HepG2 (cell line): ENCODE measurements at regions not wholly inside any gene's neighbourhood (a gene's known extent, or its start where the extent isn't known, plus 50 kb on each side); places are given as distances from the start of the nearest gene placed in this dataset.

ENCODE experiments used
- ATAC-seq: fragments of 200-7000 bp; cut with Tn5 transposase; 3 replicates; pipeline ENCODE4 v1.9.1; 2020; ENCODE audit warnings: mild to moderate bottlenecking, moderate library complexity
- BruUV-seq: library from RNA; stranded (reverse); fragments of 400-500 nt; replicated peaks from 2 replicates; lab custom pipeline; 2021; lab: Mats Ljungman, UMichigan
- CTCF ChIA-PET: fragments of 300-600 bp; formaldehyde crosslinking; extraction: SDS; loops from one replicate; lab custom pipeline; 2021; ENCODE audit warnings: low total read pairs, inconsistent platforms, low intra/inter-chr PET ratio; lab: Yijun Ruan, JAX
- POLR2A ChIA-PET: fragments of 350-600 bp; sonication (Branson Sonifier 250); formaldehyde crosslinking; loops from one replicate; lab custom pipeline; 2020; ENCODE audit warnings: antibody characterized with exemption, inconsistent platforms; lab: Yijun Ruan, JAX
- DNase-seq: peaks from one replicate; pipeline ENCODE4 v3.0.0-alpha.2; 2015; ENCODE audit warnings: low spot score
- FAIRE-seq: peaks from 3 replicates; lab custom pipeline; 2011; peaks lifted over from hg19 to GRCh38; lab: Jason Lieb, UNC
- H2AFZ ChIP-seq: one replicate; pipeline ENCODE4 v1.6.1; 2011; ENCODE audit warnings: low read length, inconsistent platforms
- H3K27ac ChIP-seq: fragments of 300-600 bp; 3 replicates; pipeline ENCODE4 v1.8.0; 2011; ENCODE audit warnings: mixed run types, mild to moderate bottlenecking, mixed read lengths, low read length, inconsistent platforms; ENCODE audit not compliant: insufficient read depth; ENCODE audit errors: extremely low read length
- H3K27me3 ChIP-seq, 2 experiments: fragments of 200-600 bp in 1 of 2; 2 replicates in 1 of 2; 3 replicates in 1 of 2; pipeline versions ENCODE4 v1.6.0 to v1.8.0; 2011; ENCODE audit warnings: low read length in 2 of 2, mild to moderate bottlenecking in 2 of 2, moderate library complexity in 2 of 2, inconsistent platforms in 1 of 2; ENCODE audit not compliant: insufficient read depth in 2 of 2, control insufficient read depth in 1 of 2
- H3K36me3 ChIP-seq, 2 experiments: fragments of 200-600 bp in 1 of 2; replicated peaks in 1 of 2; 2 replicates in 1 of 2; 3 replicates in 1 of 2; pipeline versions ENCODE4 v1.5.1 to v1.8.0; 2011; ENCODE audit warnings: low read length in 2 of 2, inconsistent platforms in 1 of 2; ENCODE audit not compliant: insufficient read depth in 2 of 2, control insufficient read depth in 1 of 2
- H3K4me1 ChIP-seq: 2 replicates; pipeline ENCODE4 v1.5.1; 2012; ENCODE audit warnings: low read length, inconsistent platforms; ENCODE audit not compliant: insufficient read depth
- H3K4me2 ChIP-seq: 2 replicates; pipeline ENCODE4 v1.6.0; 2011; ENCODE audit warnings: low read depth, low read length, inconsistent platforms
- H3K4me3 ChIP-seq, 3 experiments: fragments of 200-600 bp in 1 of 3; sonication (generic), shearing (Covaris generic) in 1 of 3; replicated peaks in 1 of 3; 2 replicates each; pipeline ENCODE4 v1.5.1; 2011 to 2016; ENCODE audit warnings: low read length in 3 of 3, inconsistent platforms in 2 of 3, low read depth in 2 of 3, mild to moderate bottlenecking in 2 of 3, control low read depth in 1 of 3, mixed read lengths in 1 of 3; ENCODE audit not compliant: insufficient read depth in 1 of 3
- H3K79me2 ChIP-seq: one replicate; pipeline ENCODE4 v1.6.1; 2011; ENCODE audit warnings: low read length, inconsistent platforms; ENCODE audit not compliant: insufficient read depth
- H3K9ac ChIP-seq: 2 replicates; pipeline ENCODE4 v1.6.0; 2011; ENCODE audit warnings: mild to moderate bottlenecking, low read depth, low read length, inconsistent platforms; ENCODE audit not compliant: insufficient read depth
- H3K9me3 ChIP-seq: 2 replicates; pipeline ENCODE4 v1.5.1; 2012; ENCODE audit warnings: mild to moderate bottlenecking, low read length
- H4K20me1 ChIP-seq: 2 replicates; pipeline ENCODE4 v1.6.0; 2011; ENCODE audit warnings: inconsistent platforms, mild to moderate bottlenecking, low read length, moderate library complexity; ENCODE audit not compliant: insufficient read depth
- DMAP1 ChIP-seq: IDR thresholded peaks from 2 replicates; pipeline ENCODE4 v1.6.1; 2016
- ELF3 ChIP-seq: IDR thresholded peaks from 2 replicates; pipeline ENCODE4 v1.6.1; 2016; ENCODE audit warnings: missing genetic modification reagents, missing compliant biosample characterization
- EP300 ChIP-seq, 3 experiments: sonication (generic) in 1 of 3; formaldehyde crosslinking in 1 of 3; IDR thresholded peaks; 2 replicates each; pipeline versions ENCODE4 v1.5.1 to v1.6.1; 2011 to 2020; ENCODE audit warnings: low read depth in 2 of 3, low read length in 2 of 3, borderline replicate concordance in 1 of 3, improper control_type of control experiment in 1 of 3, mild to moderate bottlenecking in 1 of 3, missing genetic modification reagents in 1 of 3, moderate library complexity in 1 of 3
- ETV5 ChIP-seq: IDR thresholded peaks from 2 replicates; pipeline ENCODE4 v1.6.1; 2018; ENCODE audit warnings: missing biosample characterization, missing genetic modification reagents, inconsistent platforms, borderline replicate concordance
- FOSL2 ChIP-seq: sonication (generic); formaldehyde crosslinking; IDR thresholded peaks from 2 replicates; pipeline ENCODE4 v1.4.0; 2020; ENCODE audit warnings: missing genetic modification reagents
- GLI4 ChIP-seq: sonication (generic); formaldehyde crosslinking; IDR thresholded peaks from 2 replicates; pipeline ENCODE4 v1.5.1; 2020; ENCODE audit warnings: missing genetic modification reagents, mild to moderate bottlenecking, moderate library complexity, borderline replicate concordance
- MAF1 ChIP-seq: sonication (generic); formaldehyde crosslinking; IDR thresholded peaks from 2 replicates; pipeline ENCODE4 v1.5.0; 2020; ENCODE audit warnings: missing genetic modification reagents, borderline replicate concordance
- MZF1 ChIP-seq: sonication (generic); formaldehyde crosslinking; IDR thresholded peaks from 2 replicates; pipeline ENCODE4 v1.8.1; 2023; ENCODE audit warnings: mild to moderate bottlenecking, missing genetic modification reagents, borderline replicate concordance
- NCOA2 ChIP-seq: sonication (generic); formaldehyde crosslinking; IDR thresholded peaks from 2 replicates; pipeline ENCODE4 v1.8.0; 2022; ENCODE audit warnings: inconsistent platforms
- RARA ChIP-seq: IDR thresholded peaks from 2 replicates; pipeline ENCODE4 v1.6.1; 2016; ENCODE audit warnings: missing genetic modification reagents, missing compliant biosample characterization
- ZFP82 ChIP-seq: sonication (generic); formaldehyde crosslinking; IDR thresholded peaks from 2 replicates; pipeline ENCODE4 v1.5.1; 2020; ENCODE audit warnings: mild to moderate bottlenecking, missing genetic modification reagents, borderline replicate concordance
- ZNF24 ChIP-seq: fragments of 450-650 bp; IDR thresholded peaks from 2 replicates; pipeline ENCODE4 v1.6.1; 2017; ENCODE audit warnings: antibody characterized with exemption, mild to moderate bottlenecking
- ZNF260 ChIP-seq: sonication (generic); formaldehyde crosslinking; IDR thresholded peaks from 2 replicates; pipeline ENCODE4 v1.4.0; 2020; ENCODE audit warnings: missing genetic modification reagents, low read depth, mild to moderate bottlenecking, borderline replicate concordance
- ZNF547 ChIP-seq: sonication (generic); formaldehyde crosslinking; IDR thresholded peaks from 2 replicates; pipeline ENCODE4 v1.5.1; 2020; ENCODE audit warnings: mild to moderate bottlenecking, missing genetic modification reagents
- ZNF549 ChIP-seq: sonication (generic); formaldehyde crosslinking; IDR thresholded peaks from 2 replicates; pipeline ENCODE4 v1.5.0; 2020; ENCODE audit warnings: missing genetic modification reagents
- ZNF615 ChIP-seq: sonication (generic); formaldehyde crosslinking; IDR thresholded peaks from 2 replicates; pipeline ENCODE4 v1.5.0; 2020; ENCODE audit warnings: mild to moderate bottlenecking, missing genetic modification reagents, borderline replicate concordance
- ZNF687 ChIP-seq: sonication (generic); formaldehyde crosslinking; IDR thresholded peaks from 2 replicates; pipeline ENCODE4 v1.5.1; 2020; ENCODE audit warnings: mild to moderate bottlenecking, missing genetic modification reagents, moderate library complexity
- ZNF879 ChIP-seq: sonication (generic); formaldehyde crosslinking; IDR thresholded peaks from 2 replicates; pipeline ENCODE4 v1.8.1; 2023; ENCODE audit warnings: missing genetic modification reagents
- WGBS: methylation state at CpG from one replicate; pipeline ENCODE4 v1.1.6; 2017; ENCODE audit warnings: low lambda C conversion rate; 5-methylcytosine and 5-hydroxymethylcytosine counted together
- in situ Hi-C: cut with HindIII; loops from 2 replicates; pipeline ENCODE4 v1.10.0; 2017; ENCODE audit warnings: low pct_unique_long_range_greater_than_20kb; ENCODE audit not compliant: extremely low pct_ligation_motif_present
- intact Hi-C: fragments of 100-400 bp; cut with micrococcal nuclease; formaldehyde crosslinking; loops from one replicate; pipeline ENCODE4 v1.10.0; 2022; ENCODE audit not compliant: unreplicated experiment
- TF ChIP-seq, protein P1 (sequence below): sonication (generic); formaldehyde crosslinking; IDR thresholded peaks from 2 replicates; pipeline ENCODE4 v1.4.0; 2020; ENCODE audit warnings: missing genetic modification reagents

DNA sequence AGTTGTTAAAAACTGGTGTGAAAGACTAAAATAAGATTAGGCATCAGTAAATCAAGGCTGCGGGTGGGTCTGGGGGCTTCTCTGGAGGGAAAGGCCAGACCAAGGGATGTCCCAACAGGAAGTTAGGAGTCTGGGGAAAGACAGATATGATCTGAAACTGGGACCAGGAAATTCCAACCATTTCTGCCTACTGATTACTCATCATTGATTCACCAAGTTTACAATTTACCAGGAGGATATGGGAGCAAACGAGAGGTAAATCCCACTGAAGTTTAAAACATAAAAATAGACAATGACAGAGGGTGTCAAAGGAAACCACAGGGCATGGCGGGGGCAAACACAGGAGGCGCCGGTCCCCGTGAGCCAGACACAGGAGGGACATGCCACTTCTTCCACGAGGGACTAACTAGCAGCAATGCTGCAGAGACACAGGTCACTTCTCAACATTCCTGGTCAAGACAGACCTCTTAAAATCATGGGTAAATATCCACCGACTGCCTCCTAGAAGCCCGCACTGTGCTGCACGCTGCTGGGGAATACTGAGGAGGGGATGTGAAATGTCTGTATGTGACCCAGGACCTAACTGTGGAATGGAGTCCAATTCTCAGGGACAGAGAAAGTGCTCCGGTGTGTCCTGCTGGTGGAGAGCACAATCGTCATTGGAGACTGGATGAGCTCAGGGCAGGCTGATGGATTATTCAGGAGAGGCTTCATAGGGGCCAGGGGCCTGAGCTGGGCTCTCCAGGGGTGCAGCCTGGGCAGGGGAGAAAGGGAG is 153.4 kb upstream of the KLF14 start:
- BruUV-seq = no TSS peak
- no peaks in the 10 kb centered on the region for H3K27me3 ChIP-seq
- peak; percentile 36 for ATAC-seq
- no peak overlapping the region for H3K9ac ChIP-seq
- no peak for FAIRE-seq
- in situ Hi-C loops (no loop called here), intact Hi-C loops (no loop called here)
- no peaks in the 10 kb centered on the region for H3K9me3 ChIP-seq
- peaks cover 73% of the 10 kb centered on the region for H3K79me2 ChIP-seq
- no peak overlapping the region for H3K4me2 ChIP-seq
- no peak overlapping the region for H3K4me3 ChIP-seq
- peak; percentile 56 for DNase-seq
- H3K4me1 ChIP-seq = peaks cover 70% of the 10 kb centered on the region
- WGBS = 74% methylated on average over 12 of the region's 12 CpGs
- ChIA-PET POLR2A (no interaction called here), CTCF (no interaction called here)
- peaks cover 6% of the 10 kb centered on the region; the same call in 1 of the 2 replicates for H4K20me1 ChIP-seq
- H3K27ac ChIP-seq = peak overlapping the region; percentile 13
- H2AFZ ChIP-seq = no peak overlapping the region
- peaks cover 13 to 66% of the 10 kb centered on the region in 2 experiments for H3K36me3 ChIP-seq
- peak; percentile 71 for TF ChIP-seq FOSL2 (CRISPR knock-in tag)
- TF ChIP-seq MZF1 (CRISPR knock-in tag) = no peak
- TF ChIP-seq, protein P1, sequence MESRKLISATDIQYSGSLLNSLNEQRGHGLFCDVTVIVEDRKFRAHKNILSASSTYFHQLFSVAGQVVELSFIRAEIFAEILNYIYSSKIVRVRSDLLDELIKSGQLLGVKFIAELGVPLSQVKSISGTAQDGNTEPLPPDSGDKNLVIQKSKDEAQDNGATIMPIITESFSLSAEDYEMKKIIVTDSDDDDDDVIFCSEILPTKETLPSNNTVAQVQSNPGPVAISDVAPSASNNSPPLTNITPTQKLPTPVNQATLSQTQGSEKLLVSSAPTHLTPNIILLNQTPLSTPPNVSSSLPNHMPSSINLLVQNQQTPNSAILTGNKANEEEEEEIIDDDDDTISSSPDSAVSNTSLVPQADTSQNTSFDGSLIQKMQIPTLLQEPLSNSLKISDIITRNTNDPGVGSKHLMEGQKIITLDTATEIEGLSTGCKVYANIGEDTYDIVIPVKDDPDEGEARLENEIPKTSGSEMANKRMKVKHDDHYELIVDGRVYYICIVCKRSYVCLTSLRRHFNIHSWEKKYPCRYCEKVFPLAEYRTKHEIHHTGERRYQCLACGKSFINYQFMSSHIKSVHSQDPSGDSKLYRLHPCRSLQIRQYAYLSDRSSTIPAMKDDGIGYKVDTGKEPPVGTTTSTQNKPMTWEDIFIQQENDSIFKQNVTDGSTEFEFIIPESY (CRISPR knock-in tag) = peak; percentile 97
- TF ChIP-seq DMAP1 (CRISPR knock-in tag) = 0 out of 2 replicates have a peak, but pooled peaks have one; percentile 8
- no peak for TF ChIP-seq ZNF547 (CRISPR knock-in tag)
- no peak for TF ChIP-seq ZNF260
- TF ChIP-seq EP300 (IDR thresholded peaks at IDR 0.05; ENCODE audit: low read depth in 2 of 2, low read length in 2 of 2) = peak in 1 of 2 experiments; percentile 24; a peak in 1 of 4 replicates
- TF ChIP-seq EP300 (CRISPR knock-in tag; IDR thresholded peaks at IDR 0.05; ENCODE audit: borderline replicate concordance) = no peak; the same call in 1 of the 2 replicates
- TF ChIP-seq ZNF879 (CRISPR knock-in tag) = no peak
- peak; percentile 56; the same call in 1 of the 2 replicates for TF ChIP-seq ETV5 (CRISPR knock-in tag)
- no peak for TF ChIP-seq ZFP82 (CRISPR knock-in tag)
- peak; percentile 50; the same call in 1 of the 2 replicates for TF ChIP-seq RARA (CRISPR knock-in tag)
- TF ChIP-seq ZNF615 (CRISPR knock-in tag) = no peak
- TF ChIP-seq GLI4 = no peak
- TF ChIP-seq ZNF687 = peak; percentile 55
- no peak for TF ChIP-seq ZNF24
- no peak for TF ChIP-seq MAF1 (CRISPR knock-in tag)
- TF ChIP-seq ZNF549 = no peak
- TF ChIP-seq NCOA2 (CRISPR knock-in tag) = 0 out of 2 replicates have a peak, but pooled peaks have one; percentile 19
- peak; percentile 75 for TF ChIP-seq ELF3 (CRISPR knock-in tag)
